Neural cell (in vitro differentiated cells): ENCODE measurements at regions not wholly inside any gene's neighbourhood (a gene's known extent, or its start where the extent isn't known, plus 50 kb on each side); places are given as distances from the start of the nearest gene placed in this dataset.

ENCODE experiments used
- RAD21 ChIP-seq: fragments of 450-650 bp; conservative IDR thresholded peaks from 2 replicates; pipeline ENCODE4 v1.6.1; 2014; ENCODE audit warnings: antibody characterized with exemption, mild to moderate bottlenecking, moderate library complexity
- TF ChIP-seq, protein P1 (sequence below): fragments of 450-650 bp; IDR thresholded peaks from 2 replicates; pipeline ENCODE4 v1.5.1; 2014; ENCODE audit warnings: antibody characterized with exemption, mild to moderate bottlenecking, moderate library complexity; ENCODE audit not compliant: poor library complexity, severe bottlenecking

DNA sequence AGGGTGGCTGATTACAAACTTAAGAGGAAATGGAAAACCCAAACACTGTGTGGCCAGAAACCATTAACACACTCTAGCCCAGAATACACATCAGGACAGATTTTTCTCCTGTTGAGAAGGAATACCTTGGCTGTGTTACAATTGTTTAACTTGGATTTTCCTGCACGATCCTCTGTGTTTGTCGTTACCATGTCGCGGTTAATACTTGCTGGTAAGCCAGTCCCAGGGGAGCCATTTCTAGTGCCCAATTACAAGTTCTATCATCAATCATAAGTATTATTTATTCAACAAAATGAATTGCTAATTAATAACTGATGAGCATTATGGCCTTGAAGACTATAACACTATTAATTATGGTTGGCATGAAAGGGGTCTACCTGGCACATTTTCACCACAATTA, 146.8 kb downstream of the LNPK start:
- TF ChIP-seq, protein P1, sequence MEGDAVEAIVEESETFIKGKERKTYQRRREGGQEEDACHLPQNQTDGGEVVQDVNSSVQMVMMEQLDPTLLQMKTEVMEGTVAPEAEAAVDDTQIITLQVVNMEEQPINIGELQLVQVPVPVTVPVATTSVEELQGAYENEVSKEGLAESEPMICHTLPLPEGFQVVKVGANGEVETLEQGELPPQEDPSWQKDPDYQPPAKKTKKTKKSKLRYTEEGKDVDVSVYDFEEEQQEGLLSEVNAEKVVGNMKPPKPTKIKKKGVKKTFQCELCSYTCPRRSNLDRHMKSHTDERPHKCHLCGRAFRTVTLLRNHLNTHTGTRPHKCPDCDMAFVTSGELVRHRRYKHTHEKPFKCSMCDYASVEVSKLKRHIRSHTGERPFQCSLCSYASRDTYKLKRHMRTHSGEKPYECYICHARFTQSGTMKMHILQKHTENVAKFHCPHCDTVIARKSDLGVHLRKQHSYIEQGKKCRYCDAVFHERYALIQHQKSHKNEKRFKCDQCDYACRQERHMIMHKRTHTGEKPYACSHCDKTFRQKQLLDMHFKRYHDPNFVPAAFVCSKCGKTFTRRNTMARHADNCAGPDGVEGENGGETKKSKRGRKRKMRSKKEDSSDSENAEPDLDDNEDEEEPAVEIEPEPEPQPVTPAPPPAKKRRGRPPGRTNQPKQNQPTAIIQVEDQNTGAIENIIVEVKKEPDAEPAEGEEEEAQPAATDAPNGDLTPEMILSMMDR = no peak
- TF ChIP-seq RAD21 = no peak
